Sigmoid colon (tissue), 4 donors: ENCODE measurements at regions not wholly inside any gene's neighbourhood (a gene's known extent, or its start where the extent isn't known, plus 50 kb on each side); places are given as distances from the start of the nearest gene placed in this dataset.

Experiments
- POLR2A ChIP-seq, 2 donors: fragments of 450-650 bp; IDR thresholded peaks; one replicate each; pipeline ENCODE4 v1.6.1; 2016; ENCODE audit warnings: antibody characterized with exemption in 2 of 2, mild to moderate bottlenecking in 2 of 2, moderate library complexity in 2 of 2
- POLR2AphosphoS5 ChIP-seq, 4 donors: sonication (generic); formaldehyde crosslinking; IDR thresholded peaks; one replicate each; pipeline ENCODE4 v1.6.1; 2017; ENCODE audit warnings: antibody characterized with exemption in 4 of 4
- TF ChIP-seq, protein P1 (sequence below), 4 experiments: fragments of 450-650 bp in 3 of 4; fragments of 200-600 bp in 1 of 4; IDR thresholded peaks; one replicate each; pipeline ENCODE4 v1.5.1; 2016 to 2019; ENCODE audit warnings: antibody characterized with exemption in 4 of 4, mild to moderate bottlenecking in 3 of 4, moderate library complexity in 2 of 4

DNA sequence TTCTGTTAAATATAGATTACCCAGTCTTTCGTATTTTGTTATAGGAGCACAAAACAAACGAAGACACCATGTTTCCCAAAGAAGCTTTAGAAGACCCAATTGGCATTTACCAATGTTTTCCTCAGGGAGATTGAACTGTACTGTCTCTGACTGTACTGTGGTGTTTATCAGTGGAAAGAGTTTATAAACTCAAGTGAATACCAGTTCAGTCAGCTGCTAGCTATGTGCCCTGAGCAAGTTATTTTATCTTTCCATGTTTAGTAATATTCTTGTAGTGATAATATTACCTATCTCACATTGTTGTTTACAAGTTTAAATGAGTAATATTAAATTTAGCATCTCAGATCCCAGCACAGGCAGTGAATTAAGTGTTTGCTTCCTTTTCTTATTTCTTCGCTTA, 773.2 kb downstream of the KCNA4 start:
- no peak for TF ChIP-seq POLR2A (IDR thresholded peaks at IDR 0.05)
- TF ChIP-seq, protein P1, sequence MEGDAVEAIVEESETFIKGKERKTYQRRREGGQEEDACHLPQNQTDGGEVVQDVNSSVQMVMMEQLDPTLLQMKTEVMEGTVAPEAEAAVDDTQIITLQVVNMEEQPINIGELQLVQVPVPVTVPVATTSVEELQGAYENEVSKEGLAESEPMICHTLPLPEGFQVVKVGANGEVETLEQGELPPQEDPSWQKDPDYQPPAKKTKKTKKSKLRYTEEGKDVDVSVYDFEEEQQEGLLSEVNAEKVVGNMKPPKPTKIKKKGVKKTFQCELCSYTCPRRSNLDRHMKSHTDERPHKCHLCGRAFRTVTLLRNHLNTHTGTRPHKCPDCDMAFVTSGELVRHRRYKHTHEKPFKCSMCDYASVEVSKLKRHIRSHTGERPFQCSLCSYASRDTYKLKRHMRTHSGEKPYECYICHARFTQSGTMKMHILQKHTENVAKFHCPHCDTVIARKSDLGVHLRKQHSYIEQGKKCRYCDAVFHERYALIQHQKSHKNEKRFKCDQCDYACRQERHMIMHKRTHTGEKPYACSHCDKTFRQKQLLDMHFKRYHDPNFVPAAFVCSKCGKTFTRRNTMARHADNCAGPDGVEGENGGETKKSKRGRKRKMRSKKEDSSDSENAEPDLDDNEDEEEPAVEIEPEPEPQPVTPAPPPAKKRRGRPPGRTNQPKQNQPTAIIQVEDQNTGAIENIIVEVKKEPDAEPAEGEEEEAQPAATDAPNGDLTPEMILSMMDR (IDR thresholded peaks at IDR 0.05), result no peak
- TF ChIP-seq POLR2AphosphoS5 (IDR thresholded peaks at IDR 0.05), result no peak
